NCI-H2227 treated with DMSO at 0.1 percent for 48 hours (cell line): ENCODE measurements at regions not wholly inside any gene's neighbourhood (a gene's known extent, or its start where the extent isn't known, plus 50 kb on each side); places are given as distances from the start of the nearest gene placed in this dataset.
A peak's percentile ranks its signal among the peaks of the same experiment; 100 is the strongest.

Experiments used
- DNase-seq: peaks from one replicate; lab custom pipeline; 2025; lab: John Stamatoyannopoulos, UW

- DNase-seq: no peak
Observed at GRCh38 chr16:54677308-54677950, 253.2 kb upstream of the IRX5 start.

- no peak for DNase-seq
Observed at GRCh38 chr16:54673313-54673712, 257.4 kb upstream of the IRX5 start.

- DNase-seq: no peak
Observed at GRCh38 chr16:54672500-54672899, 258.2 kb upstream of the IRX5 start.

- no peak for DNase-seq
Observed at GRCh38 chr16:54657709-54658102, 273.0 kb upstream of the IRX5 start.

GRCh38 chr16:54657058-54657708, 273.5 kb upstream of the IRX5 start:
- no peak for DNase-seq

GRCh38 chr16:54655121-54655590, 275.5 kb upstream of the IRX5 start:
- DNase-seq: no peak

GRCh38 chr16:54654429-54654828, 276.2 kb upstream of the IRX5 start:
- peak; percentile 4 for DNase-seq

- DNase-seq: no peak
Observed at GRCh38 chr16:54652201-54652770, 278.4 kb upstream of the IRX5 start.

- DNase-seq: no peak
Observed at GRCh38 chr16:54651440-54652195, 279.0 kb upstream of the IRX5 start.

- DNase-seq: no peak
Observed at GRCh38 chr16:54649876-54650275, 280.8 kb upstream of the IRX5 start.

GRCh38 chr16:54648575-54648974, 282.1 kb upstream of the IRX5 start:
- DNase-seq: no peak

GRCh38 chr16:54647725-54648221, 282.9 kb upstream of the IRX5 start:
- DNase-seq: peak; percentile 61

- DNase-seq: no peak
Observed at GRCh38 chr16:54647216-54647615, 283.4 kb upstream of the IRX5 start.

GRCh38 chr16:54645345-54645744, 285.3 kb upstream of the IRX5 start:
- DNase-seq: no peak

GRCh38 chr16:54636221-54636793, 294.4 kb upstream of the IRX5 start:
- no peak for DNase-seq

GRCh38 chr16:54633943-54634362, 296.7 kb upstream of the IRX5 start:
- DNase-seq: no peak

GRCh38 chr16:54632322-54633220, 298.1 kb upstream of the IRX5 start:
- DNase-seq: peak; percentile 19

- no peak for DNase-seq
Observed at GRCh38 chr16:54631782-54632181, 298.9 kb upstream of the IRX5 start.

GRCh38 chr16:54630284-54630967, 300.2 kb upstream of the IRX5 start:
- no peak for DNase-seq

- DNase-seq: no peak
Observed at GRCh38 chr16:54628796-54629625, 301.7 kb upstream of the IRX5 start.
